ENCODE measurements at regions not wholly inside any gene's neighbourhood (a gene's known extent, or its start where the extent isn't known, plus 50 kb on each side); places are given as distances from the start of the nearest gene placed in this dataset.
"Not testable (repeated sequence)": the region's sequence is repeated elsewhere in the genome, so short reads cannot be mapped to it uniquely, and the experiment has no call there.

DNA sequence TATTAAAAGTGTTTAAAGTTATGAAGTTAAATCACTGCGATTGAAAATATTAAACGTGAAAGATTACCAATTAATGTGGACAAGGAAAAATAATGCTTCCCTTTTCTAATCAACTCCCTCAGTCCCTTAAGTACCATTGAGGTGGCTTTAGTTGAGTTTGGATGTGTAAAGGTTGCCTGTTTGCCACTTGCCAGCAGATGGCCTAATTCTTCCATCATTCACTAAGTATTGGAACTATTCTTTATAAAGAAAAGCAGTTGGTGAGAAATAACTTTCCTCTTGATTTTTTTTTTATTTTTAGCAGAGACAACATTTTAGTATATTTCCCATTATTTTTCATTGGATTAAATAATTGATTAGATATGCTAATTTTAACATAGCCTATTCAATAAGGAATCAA is 295.9 kb upstream of the TACR3 start:
- Histone ChIP-seq H4K20me1 (ENCODE audit: low read depth) (no peaks in the 10 kb centered on the region), H3K9ac (no peak overlapping the region), H3F3A (ENCODE audit: low read depth) (no peaks in the 10 kb centered on the region), H3K4me1 (no peaks in the 10 kb centered on the region), H2AFZ (replicated peaks) (no peak overlapping the region), H3K79me2 (ENCODE audit: low read depth) (no peaks in the 10 kb centered on the region), H3K9me3 (ENCODE audit: low read depth) (no peaks in the 10 kb centered on the region), H3K4me3 (no peak overlapping the region), H3K27ac (no peak overlapping the region), H3K27me3 (no peaks in the 10 kb centered on the region), H3K36me3 (no peaks in the 10 kb centered on the region), H3K4me2 (no peak overlapping the region)
- DNase-seq (ENCODE audit: low spot score), result peak; percentile 47
- Mint-ChIP-seq H3K27ac (no peak overlapping the region), H3K9me3 (no peaks in the 10 kb centered on the region), H3K4me1 (no peaks in the 10 kb centered on the region), H3K27me3 (ENCODE audit: insufficient read depth, low read depth) (no peaks in the 10 kb centered on the region), H3K36me3 (no peaks in the 10 kb centered on the region), H3K4me3 (no peak overlapping the region)
- TF ChIP-seq EZH2 (IDR thresholded peaks at IDR 0.05) (no peak), EZH2phosphoT487 (IDR thresholded peaks at IDR 0.05) (no peak)
- TF ChIP-seq, protein P1, sequence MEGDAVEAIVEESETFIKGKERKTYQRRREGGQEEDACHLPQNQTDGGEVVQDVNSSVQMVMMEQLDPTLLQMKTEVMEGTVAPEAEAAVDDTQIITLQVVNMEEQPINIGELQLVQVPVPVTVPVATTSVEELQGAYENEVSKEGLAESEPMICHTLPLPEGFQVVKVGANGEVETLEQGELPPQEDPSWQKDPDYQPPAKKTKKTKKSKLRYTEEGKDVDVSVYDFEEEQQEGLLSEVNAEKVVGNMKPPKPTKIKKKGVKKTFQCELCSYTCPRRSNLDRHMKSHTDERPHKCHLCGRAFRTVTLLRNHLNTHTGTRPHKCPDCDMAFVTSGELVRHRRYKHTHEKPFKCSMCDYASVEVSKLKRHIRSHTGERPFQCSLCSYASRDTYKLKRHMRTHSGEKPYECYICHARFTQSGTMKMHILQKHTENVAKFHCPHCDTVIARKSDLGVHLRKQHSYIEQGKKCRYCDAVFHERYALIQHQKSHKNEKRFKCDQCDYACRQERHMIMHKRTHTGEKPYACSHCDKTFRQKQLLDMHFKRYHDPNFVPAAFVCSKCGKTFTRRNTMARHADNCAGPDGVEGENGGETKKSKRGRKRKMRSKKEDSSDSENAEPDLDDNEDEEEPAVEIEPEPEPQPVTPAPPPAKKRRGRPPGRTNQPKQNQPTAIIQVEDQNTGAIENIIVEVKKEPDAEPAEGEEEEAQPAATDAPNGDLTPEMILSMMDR (IDR thresholded peaks at IDR 0.05), result peak; percentile 73

DNA sequence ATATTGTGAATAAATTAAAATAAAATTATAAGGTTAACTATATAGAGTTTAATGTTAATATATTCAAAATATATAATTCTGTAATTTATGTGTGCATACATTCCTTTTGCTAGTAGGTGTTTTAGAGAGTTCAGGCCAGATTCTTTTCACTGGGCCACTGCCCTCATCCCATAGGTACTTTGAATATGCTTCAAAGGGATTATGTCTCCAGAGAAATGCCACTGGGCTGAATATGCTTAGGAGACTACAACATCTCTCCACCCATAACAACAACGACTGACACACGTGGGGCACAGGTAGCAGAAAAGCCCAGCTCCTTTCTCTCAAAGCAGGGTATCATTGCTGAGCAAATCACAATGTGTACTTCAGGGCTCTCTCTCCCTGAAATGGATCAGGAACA is 290.9 kb upstream of the TACR3 start:
- no peak overlapping the region for H3K27ac Mint-ChIP-seq

DNA sequence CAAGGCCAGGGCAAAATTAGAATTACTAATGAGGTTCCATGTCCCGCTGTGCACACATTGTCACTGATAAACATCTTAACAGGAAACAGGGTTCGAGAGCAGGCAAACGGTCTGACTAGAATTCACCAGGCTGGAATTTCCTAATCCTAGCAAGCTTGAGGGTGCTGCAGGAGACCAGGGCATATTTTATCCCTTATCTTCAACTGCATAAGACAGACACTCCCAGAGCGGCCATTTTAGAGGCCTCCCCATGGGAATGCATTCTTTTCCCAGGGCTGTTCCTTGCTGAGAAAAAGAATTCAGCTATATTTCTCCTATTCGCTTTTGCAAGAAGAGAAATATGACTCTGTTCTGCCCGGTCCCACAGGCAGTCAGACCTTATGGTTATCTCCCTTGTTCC is 282.5 kb upstream of the TACR3 start:
- DNase-seq (ENCODE audit: low spot score); H3K4me1 Mint-ChIP-seq: not testable (repeated sequence)
- H3K9me3 Mint-ChIP-seq, result peaks cover 29% of the 10 kb centered on the region

More for the DNA sequence above, 290.9 kb upstream of the TACR3 start:
- no peaks in the 10 kb centered on the region for H3K36me3 ChIP-seq
- no peaks in the 10 kb centered on the region for H3K79me2 ChIP-seq (ENCODE audit: low read depth)
- no peak overlapping the region for H3K27ac ChIP-seq
- H3K4me2 ChIP-seq, result no peak overlapping the region
- H3K9ac ChIP-seq, result no peak overlapping the region
- H3K9me3 Mint-ChIP-seq, result peaks cover 2% of the 10 kb centered on the region
- no peaks in the 10 kb centered on the region for H3K36me3 Mint-ChIP-seq
- H3K4me1 ChIP-seq, result no peaks in the 10 kb centered on the region
- H2AFZ ChIP-seq (replicated peaks), result no peak overlapping the region
- H3K4me1 Mint-ChIP-seq, result no peaks in the 10 kb centered on the region
- H4K20me1 ChIP-seq (ENCODE audit: low read depth), result no peaks in the 10 kb centered on the region
- no peak overlapping the region for H3K4me3 ChIP-seq
- H3K4me3 Mint-ChIP-seq, result no peak overlapping the region
- no peaks in the 10 kb centered on the region for H3K27me3 Mint-ChIP-seq (ENCODE audit: insufficient read depth, low read depth)
- no peak for DNase-seq (ENCODE audit: low spot score)
- H3F3A ChIP-seq (ENCODE audit: low read depth), result no peaks in the 10 kb centered on the region
- TF ChIP-seq EZH2 (IDR thresholded peaks at IDR 0.05), result no peak
- TF ChIP-seq, protein P1 (IDR thresholded peaks at IDR 0.05), result no peak
- H3K9me3 ChIP-seq (ENCODE audit: low read depth), result no peaks in the 10 kb centered on the region
- H3K27me3 ChIP-seq, result no peaks in the 10 kb centered on the region

DNA sequence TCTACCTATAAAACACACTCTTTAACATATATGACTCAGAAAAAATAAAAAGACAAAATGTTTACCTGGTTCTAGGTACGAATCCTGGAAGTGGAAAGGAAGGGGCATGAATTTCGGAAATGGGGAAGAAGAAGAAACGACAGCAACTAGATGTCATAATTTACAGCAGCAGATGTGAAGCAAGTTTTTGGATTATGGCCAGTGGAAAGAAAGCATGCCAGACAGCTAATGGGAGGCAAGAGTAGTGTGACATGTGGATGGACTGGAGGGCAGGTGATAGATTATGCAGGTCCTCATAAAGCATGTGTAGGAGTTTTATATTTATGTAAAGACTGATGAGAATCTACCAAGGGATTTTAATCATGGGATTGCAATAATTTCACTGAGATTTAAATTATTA is 279.0 kb upstream of the TACR3 start:
- H3K27ac Mint-ChIP-seq, result no peak overlapping the region
- TF ChIP-seq EZH2 (IDR thresholded peaks at IDR 0.05), result no peak
- no peak for TF ChIP-seq EZH2phosphoT487 (IDR thresholded peaks at IDR 0.05)
- TF ChIP-seq, protein P1 (IDR thresholded peaks at IDR 0.05), result no peak
- Histone ChIP-seq H3F3A (ENCODE audit: low read depth) (peaks cover 4% of the 10 kb centered on the region), H4K20me1 (ENCODE audit: low read depth) (no peaks in the 10 kb centered on the region), H3K4me1 (peaks cover 9% of the 10 kb centered on the region), H3K27me3 (no peaks in the 10 kb centered on the region), H3K27ac (no peak overlapping the region), H3K36me3 (no peaks in the 10 kb centered on the region), H3K9me3 (ENCODE audit: low read depth) (peaks cover 6% of the 10 kb centered on the region), H3K4me2 (no peak overlapping the region), H3K9ac (no peak overlapping the region), H3K79me2 (ENCODE audit: low read depth) (no peaks in the 10 kb centered on the region), H2AFZ (replicated peaks) (no peak overlapping the region), H3K4me3 (no peak overlapping the region)
- DNase-seq (ENCODE audit: low spot score), result no peak
- H3K4me1 Mint-ChIP-seq, result peaks cover 16% of the 10 kb centered on the region
- H3K9me3 Mint-ChIP-seq, result peaks cover 25% of the 10 kb centered on the region
- no peak overlapping the region for H3K4me3 Mint-ChIP-seq
- peaks cover 4% of the 10 kb centered on the region for H3K27me3 Mint-ChIP-seq (ENCODE audit: insufficient read depth, low read depth)
- peaks cover 5% of the 10 kb centered on the region for H3K36me3 Mint-ChIP-seq

More for the DNA sequence above, 282.5 kb upstream of the TACR3 start:
- H3K27ac ChIP-seq; H3K36me3 ChIP-seq; H3K36me3 Mint-ChIP-seq; H2AFZ ChIP-seq (replicated peaks); H3K4me3 Mint-ChIP-seq; H3K79me2 ChIP-seq (ENCODE audit: low read depth); H3K27ac Mint-ChIP-seq; H3F3A ChIP-seq (ENCODE audit: low read depth); H3K4me2 ChIP-seq; H4K20me1 ChIP-seq (ENCODE audit: low read depth); H3K4me1 ChIP-seq; H3K27me3 Mint-ChIP-seq (ENCODE audit: insufficient read depth, low read depth); H3K9me3 ChIP-seq (ENCODE audit: low read depth); H3K4me3 ChIP-seq; H3K9ac ChIP-seq; H3K27me3 ChIP-seq: not testable (repeated sequence)

Measured in neural progenitor cell (in vitro differentiated cells).